Activated naive CD4-positive, alpha-beta T cell treated with Interleukin-2 at 50 U/mL for 16 hours (primary cell): ENCODE measurements at regions not wholly inside any gene's neighbourhood (a gene's known extent, or its start where the extent isn't known, plus 50 kb on each side); places are given as distances from the start of the nearest gene placed in this dataset.

Experiments
- DNase-seq: peaks from one replicate; pipeline ENCODE4 v3.0.0-alpha.2; 2020

- no peak for DNase-seq
These were observed 52.7 kb upstream of the MAMLD1 start for GRCh38 chrX:150310417-150310816.

DNA sequence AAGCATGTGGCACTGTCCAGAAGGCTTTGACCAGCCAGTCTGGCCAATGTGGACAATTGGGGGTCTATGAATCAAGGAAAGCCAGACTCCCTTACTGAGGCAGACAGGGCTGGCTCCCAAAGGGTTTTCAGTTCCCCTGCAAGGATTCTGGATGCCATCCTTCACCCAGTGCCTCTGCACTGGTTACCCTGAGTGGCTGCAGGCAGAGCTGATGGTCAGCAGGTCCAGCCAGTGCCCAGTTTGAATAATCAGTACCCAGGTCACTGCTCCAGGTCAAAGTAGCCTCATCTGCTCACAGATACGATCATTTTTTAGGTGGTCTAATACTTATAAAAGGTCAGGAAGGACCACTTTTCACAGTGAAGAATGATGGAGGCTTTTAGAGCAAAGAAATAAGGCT, 52.2 kb upstream of the MAMLD1 start:
- no peak for DNase-seq

DNA sequence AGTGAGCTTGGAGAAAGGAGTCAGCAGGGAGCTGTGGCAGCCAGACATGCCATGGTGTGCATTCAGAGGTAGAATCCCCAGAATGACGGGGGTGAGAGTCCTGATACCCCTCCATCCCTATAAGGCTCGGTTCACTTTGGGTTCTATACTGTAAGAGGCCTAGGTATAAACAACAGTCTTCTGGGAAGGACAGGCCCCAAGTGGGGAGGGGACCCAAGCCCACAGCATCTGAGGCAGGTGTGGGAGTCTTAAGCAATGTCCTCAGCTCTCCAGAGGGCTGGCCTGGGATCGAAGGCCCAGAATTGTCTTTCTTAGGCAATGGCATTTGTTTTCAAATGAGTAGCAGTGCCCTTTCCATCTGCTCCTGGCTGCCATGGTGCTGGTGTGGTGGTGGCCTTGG, 50.2 kb upstream of the MAMLD1 start:
- no peak for DNase-seq
